Bronchial epithelial cell (primary cell): ENCODE measurements at regions not wholly inside any gene's neighbourhood (a gene's known extent, or its start where the extent isn't known, plus 50 kb on each side); places are given as distances from the start of the nearest gene placed in this dataset.

ENCODE experiments used
- DNase-seq: peaks from one replicate; pipeline ENCODE4 v3.0.0-alpha.2; 2010; ENCODE audit warnings: low read depth
- FAIRE-seq: peaks from 2 replicates; lab custom pipeline; 2011; peaks lifted over from hg19 to GRCh38; lab: Jason Lieb, UNC
- H3K27me3 ChIP-seq: 2 replicates; pipeline ENCODE4 v1.5.1; 2011; ENCODE audit warnings: low read length; ENCODE audit not compliant: control insufficient read depth, insufficient read depth
- H3K36me3 ChIP-seq: 2 replicates; pipeline ENCODE4 v1.5.1; 2011; ENCODE audit warnings: low read length; ENCODE audit not compliant: control insufficient read depth, insufficient read depth
- H3K4me3 ChIP-seq: 2 replicates; pipeline ENCODE4 v1.5.1; 2011; ENCODE audit warnings: mild to moderate bottlenecking, low read depth, low read length, control low read depth
- CTCF ChIP-seq: IDR thresholded peaks from 2 replicates; pipeline ENCODE4 v1.5.1; 2011; ENCODE audit warnings: mild to moderate bottlenecking, moderate library complexity, low read length, control low read depth, inconsistent platforms; ENCODE audit not compliant: insufficient read depth, severe bottlenecking

- Histone ChIP-seq H3K4me3 (no peak overlapping the region), H3K27me3 (no peaks in the 10 kb centered on the region), H3K36me3 (no peaks in the 10 kb centered on the region)
- FAIRE-seq (no peak), DNase-seq (no peak)
- TF ChIP-seq CTCF, result no peak
These were observed 108.7 kb upstream of the DGKB start for GRCh38 chr7:15011289-15011688.

GRCh38 chr7:15007507-15007906, 105.0 kb upstream of the DGKB start:
- FAIRE-seq (no peak), DNase-seq (peak; percentile 23)
- Histone ChIP-seq H3K27me3 (no peaks in the 10 kb centered on the region), H3K4me3 (no peak overlapping the region), H3K36me3 (no peaks in the 10 kb centered on the region)
- TF ChIP-seq CTCF, result peak; percentile 66

- DNase-seq (no peak), FAIRE-seq (no peak)
- no peak for TF ChIP-seq CTCF
- no peaks in the 10 kb centered on the region for H3K36me3 ChIP-seq
- H3K4me3 ChIP-seq, result no peak overlapping the region
- no peaks in the 10 kb centered on the region for H3K27me3 ChIP-seq
These were observed 103.1 kb upstream of the DGKB start for GRCh38 chr7:15005672-15006071.

- DNase-seq (no peak), FAIRE-seq (no peak)
- H3K27me3 ChIP-seq, result no peaks in the 10 kb centered on the region
- no peak overlapping the region for H3K4me3 ChIP-seq
- TF ChIP-seq CTCF, result no peak
- H3K36me3 ChIP-seq, result no peaks in the 10 kb centered on the region
These were observed 97.6 kb upstream of the DGKB start for GRCh38 chr7:15000157-15000556.

DNA sequence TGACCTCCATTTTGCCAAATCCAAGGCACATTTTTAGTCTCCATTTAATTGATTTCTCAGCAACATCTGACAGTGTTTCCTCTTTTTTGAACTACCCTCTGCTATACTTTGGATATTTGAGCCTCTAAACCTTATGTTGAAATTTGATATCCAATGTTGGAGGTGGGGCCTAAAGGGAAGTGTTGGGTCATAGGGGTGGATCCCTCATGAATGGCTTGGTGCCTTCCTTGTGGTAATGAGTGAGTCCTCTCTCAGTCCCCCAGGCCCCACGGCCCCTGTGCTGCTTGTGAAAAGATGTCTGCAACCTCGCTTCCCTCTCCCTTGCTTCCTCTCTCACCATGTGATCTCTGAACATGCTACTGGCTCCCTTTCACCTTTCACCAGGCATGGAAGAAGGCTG, 96.8 kb upstream of the DGKB start:
- Histone ChIP-seq H3K4me3 (no peak overlapping the region), H3K27me3 (no peaks in the 10 kb centered on the region), H3K36me3 (no peaks in the 10 kb centered on the region)
- no peak for DNase-seq
- TF ChIP-seq CTCF, result no peak
- no peak for FAIRE-seq

DNA sequence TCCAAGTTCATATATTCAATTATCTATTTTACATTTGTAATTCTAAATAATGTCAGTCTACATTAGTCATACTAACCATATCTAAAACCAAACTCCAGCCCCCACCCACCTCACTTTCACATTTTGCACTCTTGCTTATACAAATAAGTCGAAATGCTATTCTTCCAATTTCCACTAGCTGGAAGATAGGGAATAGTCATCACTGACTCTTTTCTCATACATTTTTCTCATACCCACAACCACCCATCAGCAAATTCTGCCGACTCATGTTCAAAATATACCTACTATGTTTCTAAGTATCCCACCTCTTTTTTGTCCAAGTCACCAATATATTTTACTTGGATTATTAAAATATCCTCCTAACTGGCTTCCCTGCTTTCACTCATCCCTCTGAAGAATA, 93.2 kb upstream of the DGKB start:
- no peak for FAIRE-seq
- DNase-seq, result no peak
- TF ChIP-seq CTCF, result no peak
- no peaks in the 10 kb centered on the region for H3K27me3 ChIP-seq
- H3K36me3 ChIP-seq, result no peaks in the 10 kb centered on the region
- no peak overlapping the region for H3K4me3 ChIP-seq
